GM23248 (cell line): ENCODE measurements at regions not wholly inside any gene's neighbourhood (a gene's known extent, or its start where the extent isn't known, plus 50 kb on each side); places are given as distances from the start of the nearest gene placed in this dataset.
A peak's percentile ranks its signal among the peaks of the same experiment; 100 is the strongest.

ENCODE experiments used
- DNase-seq: peaks from one replicate; pipeline ENCODE4 v3.0.0-alpha.2; 2015
- H2AFZ ChIP-seq: fragments of 200-600 bp; sonication (generic); 2 replicates; pipeline ENCODE4 v1.6.1; 2016; ENCODE audit warnings: antibody characterized with exemption
- H3F3A ChIP-seq: fragments of 200-600 bp; sonication (generic); 2 replicates; pipeline ENCODE4 v1.6.1; 2016; ENCODE audit warnings: mild to moderate bottlenecking, antibody characterized with exemption, mixed run types; ENCODE audit not compliant: insufficient read depth
- H3K27ac ChIP-seq: fragments of 200-600 bp; sonication (generic); 2 replicates; pipeline ENCODE4 v1.5.1; 2016; ENCODE audit warnings: mild to moderate bottlenecking
- H3K27me3 ChIP-seq: fragments of 200-600 bp; sonication (generic); replicated peaks from 2 replicates; pipeline ENCODE4 v1.6.1; 2016; ENCODE audit warnings: mild to moderate bottlenecking; ENCODE audit not compliant: insufficient read depth
- H3K36me3 ChIP-seq: fragments of 200-600 bp; sonication (generic); 2 replicates; pipeline ENCODE4 v1.6.1; 2016; ENCODE audit warnings: low read depth, mild to moderate bottlenecking
- H3K4me1 ChIP-seq: fragments of 200-600 bp; sonication (generic); 2 replicates; pipeline ENCODE4 v1.6.1; 2016; ENCODE audit warnings: mild to moderate bottlenecking; ENCODE audit not compliant: insufficient read depth
- H3K4me2 ChIP-seq: fragments of 200-600 bp; sonication (generic); one replicate; pipeline ENCODE4 v1.6.1; 2016; ENCODE audit warnings: mild to moderate bottlenecking; ENCODE audit not compliant: unreplicated experiment
- H3K4me3 ChIP-seq: fragments of 200-600 bp; sonication (generic); 2 replicates; pipeline ENCODE4 v1.5.1; 2016; ENCODE audit warnings: mild to moderate bottlenecking
- H3K79me2 ChIP-seq: fragments of 200-600 bp; sonication (generic); 2 replicates; pipeline ENCODE4 v1.6.1; 2016; ENCODE audit warnings: mild to moderate bottlenecking; ENCODE audit not compliant: insufficient read depth
- H3K9ac ChIP-seq: fragments of 200-600 bp; sonication (generic); 2 replicates; pipeline ENCODE4 v1.6.1; 2016; ENCODE audit warnings: mild to moderate bottlenecking
- H3K9me2 ChIP-seq: fragments of 200-600 bp; sonication (generic); 2 replicates; pipeline ENCODE4 v1.6.1; 2016; ENCODE audit warnings: mixed run types, mild to moderate bottlenecking, moderate library complexity; ENCODE audit not compliant: insufficient read depth
- H3K9me3 ChIP-seq: fragments of 200-600 bp; sonication (generic); one replicate; pipeline ENCODE4 v1.6.1; 2017; ENCODE audit warnings: low read depth
- H4K20me1 ChIP-seq: fragments of 200-600 bp; sonication (generic); 2 replicates; pipeline ENCODE4 v1.6.0; 2016; ENCODE audit not compliant: insufficient read depth
- EZH2 ChIP-seq: fragments of 200-600 bp; sonication (generic); IDR thresholded peaks from 2 replicates; pipeline ENCODE4 v1.6.1; 2018; ENCODE audit warnings: antibody characterized with exemption, mild to moderate bottlenecking; ENCODE audit not compliant: insufficient read depth, poor library complexity, severe bottlenecking
- EZH2phosphoT487 ChIP-seq: fragments of 200-600 bp; sonication (generic); IDR thresholded peaks from 2 replicates; pipeline ENCODE4 v1.6.1; 2018; ENCODE audit warnings: antibody characterized with exemption, moderate library complexity, mild to moderate bottlenecking, low read depth; ENCODE audit not compliant: insufficient read depth
- WGBS, 2 experiments: methylation state at CpG; one replicate each; pipeline ENCODE4 v1.1.6; 2015 to 2017; ENCODE audit warnings: low lambda C conversion rate in 2 of 2, low coverage in 1 of 2; ENCODE audit errors: missing lambda C conversion rate in 2 of 2; 5-methylcytosine and 5-hydroxymethylcytosine counted together
- in situ Hi-C: fragments of 300-500 bp; cut with MboI; formaldehyde crosslinking; loops from 2 replicates; pipeline ENCODE4 v1.15.0; 2020

DNA sequence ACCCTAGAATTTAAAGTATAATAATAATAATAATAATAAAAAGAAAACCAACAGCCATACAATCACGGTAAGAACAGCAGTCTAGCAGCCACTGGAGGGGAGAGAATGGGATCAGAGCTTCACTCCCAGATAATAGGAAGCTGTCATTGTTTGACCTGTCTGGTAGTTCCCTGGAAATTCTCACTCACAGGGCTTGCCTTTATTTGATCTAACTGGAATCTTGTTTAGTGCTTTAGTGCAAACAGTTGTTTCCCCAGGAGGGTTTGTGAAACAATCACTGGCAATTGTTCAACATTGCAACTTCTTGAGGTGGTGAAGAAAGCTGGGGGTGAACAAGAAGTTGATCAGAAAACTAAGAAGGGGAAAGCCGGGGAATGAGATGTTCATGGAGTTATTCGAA, 68.7 kb upstream of the PTCSC3 start:
- Histone ChIP-seq H3K27me3 (peaks cover 4% of the 10 kb centered on the region; the same call in 1 of the 2 replicates), H3K9me2 (no peaks in the 10 kb centered on the region), H3K4me2 (no peak overlapping the region), H3K4me3 (no peak overlapping the region), H2AFZ (no peak overlapping the region), H3K79me2 (no peaks in the 10 kb centered on the region), H3K9ac (no peak overlapping the region), H3K27ac (no peak overlapping the region), H3F3A (no peaks in the 10 kb centered on the region), H4K20me1 (no peaks in the 10 kb centered on the region), H3K9me3 (no peaks in the 10 kb centered on the region), H3K36me3 (no peaks in the 10 kb centered on the region), H3K4me1 (no peaks in the 10 kb centered on the region)
- in situ Hi-C loops = no loop called here
- TF ChIP-seq EZH2 (no peak), EZH2phosphoT487 (no peak)
- no peak for DNase-seq
- 47 to 53% methylated on average over 3 of the region's 3 CpGs for WGBS, 2 experiments

DNA sequence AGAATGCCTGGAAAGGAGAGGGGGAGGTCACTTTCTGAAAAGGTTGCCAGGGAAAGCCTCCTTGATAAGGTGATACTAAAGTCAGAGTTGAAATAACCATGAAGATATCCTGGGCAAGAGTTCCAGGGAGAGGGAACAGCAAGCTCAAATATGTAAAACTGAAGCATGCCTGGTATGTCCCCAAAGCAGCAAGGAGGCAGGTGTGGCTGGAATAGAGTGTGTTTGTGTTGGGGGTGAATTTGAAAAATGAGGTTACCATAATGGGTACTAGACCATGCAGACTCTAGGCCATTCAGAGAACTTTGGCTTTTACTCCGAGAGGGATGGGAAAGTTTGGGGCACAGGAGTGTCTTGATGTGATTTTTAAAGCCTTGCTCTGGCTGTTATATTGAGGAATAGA, 66.7 kb upstream of the PTCSC3 start:
- 25 to 27% methylated on average over 1 of the region's 1 CpG for WGBS, 2 experiments
- in situ Hi-C loops = no loop called here
- H3K27me3 ChIP-seq = peaks cover 4% of the 10 kb centered on the region; the same call in 1 of the 2 replicates
- no peak overlapping the region for H3K27ac ChIP-seq
- H3K9me3 ChIP-seq = no peaks in the 10 kb centered on the region
- H3K9ac ChIP-seq = no peak overlapping the region
- no peaks in the 10 kb centered on the region for H3K9me2 ChIP-seq
- H3K4me3 ChIP-seq = no peak overlapping the region
- no peak overlapping the region for H2AFZ ChIP-seq
- no peak for TF ChIP-seq EZH2
- TF ChIP-seq EZH2phosphoT487 = no peak
- no peaks in the 10 kb centered on the region for H4K20me1 ChIP-seq
- DNase-seq = no peak
- H3K4me1 ChIP-seq = no peaks in the 10 kb centered on the region
- no peak overlapping the region for H3K4me2 ChIP-seq
- no peaks in the 10 kb centered on the region for H3K36me3 ChIP-seq
- no peaks in the 10 kb centered on the region for H3K79me2 ChIP-seq
- H3F3A ChIP-seq = no peaks in the 10 kb centered on the region

- TF ChIP-seq EZH2phosphoT487 (no peak), EZH2 (no peak)
- Histone ChIP-seq H3K4me1 (no peaks in the 10 kb centered on the region), H3K27ac (no peak overlapping the region), H3F3A (no peaks in the 10 kb centered on the region), H3K4me2 (no peak overlapping the region), H3K36me3 (no peaks in the 10 kb centered on the region), H4K20me1 (no peaks in the 10 kb centered on the region), H3K9me3 (no peaks in the 10 kb centered on the region), H2AFZ (no peak overlapping the region), H3K27me3 (peaks cover 4% of the 10 kb centered on the region; the same call in 1 of the 2 replicates), H3K9ac (no peak overlapping the region), H3K79me2 (no peaks in the 10 kb centered on the region), H3K4me3 (no peak overlapping the region), H3K9me2 (no peaks in the 10 kb centered on the region)
- 74 to 91% methylated on average over 3 of the region's 3 CpGs for WGBS, 2 experiments
- in situ Hi-C loops = no loop called here
- no peak for DNase-seq
Measured at GRCh38 chr14:36241183-36241582, 64.7 kb upstream of the PTCSC3 start.

- in situ Hi-C loops = no loop called here
- Histone ChIP-seq H3K4me2 (no peak overlapping the region), H3K36me3 (no peaks in the 10 kb centered on the region), H3F3A (no peaks in the 10 kb centered on the region), H3K9me2 (no peaks in the 10 kb centered on the region), H3K27me3 (no peaks in the 10 kb centered on the region; the same call in 1 of the 2 replicates), H3K79me2 (no peaks in the 10 kb centered on the region), H4K20me1 (no peaks in the 10 kb centered on the region), H2AFZ (no peak overlapping the region), H3K4me1 (no peaks in the 10 kb centered on the region), H3K4me3 (no peak overlapping the region), H3K9ac (no peak overlapping the region), H3K9me3 (no peaks in the 10 kb centered on the region), H3K27ac (no peak overlapping the region)
- WGBS, 2 experiments = 49 to 54% methylated on average over 13 of the region's 13 CpGs
- TF ChIP-seq EZH2 = no peak
- TF ChIP-seq EZH2phosphoT487 = no peak
- DNase-seq = peak; percentile 70
Measured at GRCh38 chr14:36238666-36239363, 62.3 kb upstream of the PTCSC3 start.
